ENCODE measurements at regions not wholly inside any gene's neighbourhood (a gene's known extent, or its start where the extent isn't known, plus 50 kb on each side); places are given as distances from the start of the nearest gene placed in this dataset.

DNA sequence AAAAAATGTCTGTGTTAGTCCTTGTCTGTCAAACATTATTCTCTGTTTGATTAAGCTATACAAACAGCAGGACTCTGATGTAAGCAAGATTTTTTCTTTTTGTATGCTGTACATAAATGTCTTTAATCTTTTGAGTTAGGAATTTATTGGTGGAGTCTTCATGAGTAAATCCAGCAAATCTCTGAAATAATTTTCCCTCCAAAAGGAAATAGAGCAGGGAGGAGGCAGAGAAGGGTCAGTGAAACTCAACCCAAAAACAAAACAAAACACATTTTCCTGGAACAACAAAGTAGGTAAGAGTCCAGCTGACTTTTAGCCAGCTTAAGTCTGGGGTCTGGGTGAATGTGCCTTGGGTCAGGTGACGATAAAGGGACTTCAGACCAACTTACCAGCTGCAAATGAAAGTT, 113.7 kb downstream of the FOXA2 start:
- no peak for DNase-seq (ENCODE audit: low read depth in 2 of 3, low spot score in 2 of 3)

DNA sequence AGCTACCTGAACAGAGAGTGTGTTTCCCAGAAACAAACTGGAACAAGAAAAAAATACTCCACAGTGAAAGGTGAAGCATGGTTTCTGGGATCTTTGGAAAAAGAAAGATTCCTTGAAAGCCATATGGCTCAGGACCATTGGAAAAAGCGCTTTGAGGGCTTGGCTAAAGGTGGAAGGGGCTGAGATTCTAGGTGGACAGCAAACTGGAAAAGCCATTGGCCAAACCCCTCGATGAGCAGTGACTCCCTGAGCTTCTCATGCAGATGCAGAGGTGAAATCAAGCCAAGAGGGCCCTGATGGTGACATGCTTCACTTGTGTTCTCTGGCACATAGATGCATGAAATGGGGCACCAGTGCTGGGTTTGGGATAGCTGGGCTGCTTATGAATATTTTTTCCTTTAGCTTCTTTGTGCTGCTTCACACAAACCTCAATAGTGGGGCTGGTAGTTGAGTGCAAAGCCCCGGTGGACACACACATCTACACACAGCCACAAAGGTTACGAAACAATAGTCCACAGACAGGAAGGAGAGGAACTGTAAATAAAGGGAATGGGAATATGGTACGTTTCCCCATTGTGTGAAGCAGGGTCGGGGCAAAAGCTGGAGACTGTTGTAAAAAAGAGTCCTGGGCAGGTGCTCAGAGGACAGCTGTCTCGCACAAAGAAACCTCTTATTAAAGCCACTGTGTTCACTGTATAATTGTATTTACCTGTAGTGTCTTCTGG, 117.8 kb downstream of the FOXA2 start:
- DNase-seq (ENCODE audit: low read depth in 2 of 3, low spot score in 2 of 3) = no peak

DNA sequence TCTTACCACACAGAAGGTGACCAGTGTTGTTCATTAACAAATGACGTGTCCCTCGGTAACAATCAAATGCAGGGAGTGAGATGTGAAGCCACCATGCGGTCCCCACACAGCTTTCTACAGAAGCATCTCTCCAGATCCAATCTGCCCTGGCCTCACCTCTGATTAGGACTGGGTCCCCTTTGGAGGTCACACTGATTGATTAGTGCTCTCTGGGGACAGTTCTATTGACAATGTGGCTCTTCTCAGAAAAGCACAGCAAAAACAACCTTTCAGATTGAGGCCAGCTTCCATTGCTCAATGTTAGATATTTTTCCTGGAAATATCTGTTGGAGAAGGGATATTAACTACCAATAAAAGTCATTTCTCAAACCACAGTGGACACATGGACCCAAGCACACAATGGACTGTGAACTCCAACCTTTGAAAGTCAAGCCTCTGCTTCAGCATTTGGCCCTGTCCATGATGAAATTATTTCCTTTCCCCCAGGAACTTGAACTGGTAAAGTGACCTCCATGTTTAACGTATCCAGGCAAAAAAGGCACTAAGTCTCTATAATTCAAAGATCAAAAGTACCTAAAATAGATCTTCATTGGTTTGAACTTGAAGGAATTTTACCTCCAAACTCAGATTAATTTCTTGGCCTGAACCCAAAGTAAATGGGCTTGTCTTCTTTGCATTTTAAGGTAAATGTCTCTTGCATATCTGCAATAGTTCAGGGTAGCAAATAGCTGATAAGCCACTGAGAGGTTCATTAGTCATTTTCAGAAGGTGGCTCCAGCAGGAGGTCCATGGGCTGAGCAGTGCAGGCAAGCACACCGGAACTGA, 118.5 kb downstream of the FOXA2 start:
- DNase-seq (ENCODE audit: low read depth in 2 of 3, low spot score in 2 of 3) = no peak

DNA sequence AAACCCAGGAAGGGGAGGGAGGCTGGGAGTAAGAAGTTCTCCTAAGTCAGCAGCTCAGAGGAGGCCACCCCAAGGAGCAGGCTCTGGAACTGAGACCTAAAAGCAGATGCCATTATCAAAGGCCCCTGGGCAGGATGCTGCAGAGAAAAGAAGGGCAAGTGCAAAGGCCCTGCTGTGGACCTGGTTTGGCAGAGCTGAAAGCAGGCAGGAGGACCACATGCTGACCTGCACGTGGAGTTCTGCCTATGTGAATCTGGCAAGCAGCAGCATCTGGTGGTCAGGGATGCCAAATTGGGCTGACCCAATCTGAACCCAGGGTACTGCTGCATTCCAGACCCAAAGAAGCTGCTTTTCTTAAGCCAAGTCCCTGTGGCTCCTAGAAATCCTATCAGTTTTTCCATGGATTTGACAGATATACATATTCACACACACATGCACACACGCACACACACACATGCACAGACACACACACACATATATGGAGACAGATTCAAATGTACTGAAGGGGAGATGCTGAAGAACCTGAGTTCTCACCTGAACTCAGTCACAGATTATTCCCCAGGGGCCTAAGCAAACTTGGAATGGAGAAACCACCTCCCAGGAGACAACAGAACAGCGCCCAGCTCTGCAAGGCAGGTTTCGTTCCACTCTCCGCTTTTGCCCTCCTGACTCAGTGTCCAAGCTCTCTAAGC, 119.9 kb downstream of the FOXA2 start:
- no peak for DNase-seq (ENCODE audit: low read depth in 2 of 3, low spot score in 2 of 3)

DNA sequence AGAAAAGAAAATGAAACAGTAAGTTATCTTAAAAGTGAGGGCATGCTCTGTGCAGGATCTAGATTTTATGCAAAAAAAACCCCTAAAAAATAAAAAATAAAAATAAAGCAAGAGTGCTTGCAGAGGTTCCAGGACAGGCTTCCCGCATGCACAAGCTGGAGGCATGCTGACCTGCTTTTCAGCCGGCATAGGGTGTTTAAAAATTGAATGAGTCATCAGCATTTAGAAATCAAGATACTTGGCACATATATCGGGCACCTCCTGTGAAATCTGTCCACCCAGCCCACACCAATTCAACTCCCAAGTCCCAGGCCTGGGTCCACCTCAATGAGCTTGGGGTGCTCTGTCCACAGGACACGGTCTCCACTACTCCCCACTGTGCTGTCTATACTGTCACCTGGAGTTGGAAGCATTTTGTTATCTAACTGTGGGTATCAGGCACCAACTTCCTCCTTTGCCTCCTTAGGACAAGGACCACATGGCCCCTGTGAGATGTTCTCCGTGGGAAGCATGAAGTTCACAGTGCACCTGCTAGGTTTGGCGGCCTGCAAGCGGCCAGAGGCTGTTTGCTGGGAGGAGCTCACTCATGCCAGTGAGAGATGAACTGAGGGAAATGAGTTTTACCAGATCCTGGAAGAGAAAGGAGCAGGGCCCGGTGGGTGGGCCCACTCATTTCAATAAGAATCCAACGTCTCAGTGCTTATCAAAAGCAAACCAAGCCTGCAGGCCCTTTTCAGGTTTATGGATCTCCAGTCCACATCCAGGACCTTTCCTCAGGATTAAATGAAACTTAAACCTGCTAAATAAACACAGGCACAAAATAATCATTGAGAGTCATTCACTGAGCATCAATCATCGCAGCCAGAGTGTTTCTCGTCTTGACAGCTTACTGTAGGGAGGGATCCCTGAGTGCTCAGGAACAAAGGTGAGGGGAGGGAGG, 121.1 kb downstream of the FOXA2 start:
- no peak for DNase-seq (ENCODE audit: low read depth in 2 of 3, low spot score in 2 of 3)

DNA sequence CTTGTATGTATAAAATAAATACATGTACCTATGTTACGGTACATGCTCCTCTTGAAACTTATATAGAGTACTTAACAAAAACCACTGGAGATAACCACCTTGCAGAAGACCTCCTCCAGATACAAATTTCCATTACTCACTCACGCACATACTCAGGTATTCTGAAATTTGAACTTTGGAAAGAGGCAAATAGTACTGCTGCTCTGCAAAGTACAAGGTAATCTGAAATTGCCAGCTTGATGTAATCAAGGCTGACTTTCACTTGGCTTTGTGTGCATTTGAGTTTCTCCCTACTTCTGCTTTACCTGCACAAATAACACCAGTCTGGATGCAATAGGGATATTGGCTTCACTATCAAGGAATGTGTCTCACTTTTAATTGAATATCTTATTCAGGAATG, 123.6 kb downstream of the FOXA2 start:
- DNase-seq (ENCODE audit: low read depth in 2 of 3, low spot score in 2 of 3) = no peak

DNA sequence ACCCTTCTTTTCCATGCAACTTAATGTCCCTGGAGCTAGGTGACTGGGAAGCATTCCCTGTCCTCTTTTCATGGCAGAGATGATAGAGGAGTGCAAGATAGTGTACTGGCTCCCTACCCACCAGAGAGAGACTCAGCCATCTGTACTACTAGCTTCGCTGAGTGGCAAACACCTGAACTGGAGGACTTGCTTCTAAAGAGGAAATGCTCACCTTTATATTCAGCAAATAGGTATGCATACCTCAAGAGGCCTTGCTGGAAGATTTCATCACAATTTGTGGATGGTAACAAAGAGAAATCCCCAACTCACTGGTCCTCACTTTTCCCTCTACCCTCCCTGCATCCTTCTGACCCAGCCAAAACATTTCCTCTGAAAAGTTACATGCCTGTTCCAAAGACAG, 124.1 kb downstream of the FOXA2 start:
- DNase-seq (ENCODE audit: low read depth in 2 of 3, low spot score in 2 of 3) = no peak

DNA sequence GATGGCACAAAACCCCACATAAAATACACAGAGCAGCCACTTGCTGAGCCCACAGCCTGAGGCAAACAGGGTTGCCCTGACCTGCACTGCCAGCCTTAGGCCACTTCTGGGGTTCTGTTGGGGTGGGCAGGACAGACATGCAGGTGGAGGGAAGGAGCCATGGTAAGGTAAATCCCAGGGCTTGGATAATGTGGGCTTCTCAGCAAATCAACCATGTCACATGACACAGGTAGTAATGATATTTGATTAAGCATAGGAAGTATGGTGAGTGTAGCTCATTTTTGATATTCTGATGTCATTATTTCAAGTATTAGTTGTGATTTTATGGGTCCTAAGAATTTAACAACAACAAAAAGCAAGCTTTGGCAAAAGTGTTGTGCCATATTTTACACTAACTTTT, 124.6 kb downstream of the FOXA2 start:
- DNase-seq (ENCODE audit: low read depth in 2 of 3, low spot score in 2 of 3) = no peak

DNA sequence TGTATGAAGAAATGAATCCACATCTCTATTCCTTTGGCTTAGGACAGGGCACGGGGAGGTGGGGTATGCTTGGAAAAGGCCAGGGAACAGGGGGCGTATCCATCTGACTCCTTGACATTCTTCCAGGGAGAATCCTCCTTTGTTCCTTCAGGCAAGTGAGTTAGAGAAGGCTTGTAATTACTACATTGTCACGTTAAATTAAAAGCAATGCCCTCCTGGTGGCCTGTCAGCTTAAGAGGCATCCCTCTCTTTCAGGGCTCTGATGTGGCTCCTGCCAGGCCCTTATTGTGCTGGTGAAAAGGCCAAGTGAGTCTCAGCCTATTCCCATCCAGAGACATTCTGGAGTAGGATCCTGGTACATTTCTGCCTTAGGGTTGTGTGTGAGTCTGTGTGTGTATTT, 128.3 kb downstream of the FOXA2 start:
- DNase-seq (ENCODE audit: low read depth in 2 of 3, low spot score in 2 of 3) = no peak

DNA sequence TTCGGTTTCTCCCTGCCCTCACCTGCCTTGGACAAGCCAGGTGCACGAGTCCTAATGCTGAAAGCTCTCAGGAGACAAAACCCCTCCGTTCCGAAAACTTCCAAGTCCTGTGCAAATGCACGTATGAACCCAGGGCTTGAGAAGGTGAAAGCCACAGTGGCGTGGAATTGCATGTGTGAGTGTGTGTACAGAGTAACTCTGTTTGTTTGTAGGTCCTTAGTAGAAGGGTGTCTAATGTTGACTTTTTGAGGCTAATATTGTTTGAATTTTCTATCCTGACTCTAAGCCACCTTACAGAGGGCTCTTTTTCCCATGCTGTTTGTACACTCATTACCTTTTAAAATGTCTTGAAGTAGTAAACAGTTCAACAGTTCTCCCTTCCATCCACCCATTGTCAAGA, 129.1 kb downstream of the FOXA2 start:
- DNase-seq (ENCODE audit: low read depth in 2 of 3, low spot score in 2 of 3) = no peak

DNA sequence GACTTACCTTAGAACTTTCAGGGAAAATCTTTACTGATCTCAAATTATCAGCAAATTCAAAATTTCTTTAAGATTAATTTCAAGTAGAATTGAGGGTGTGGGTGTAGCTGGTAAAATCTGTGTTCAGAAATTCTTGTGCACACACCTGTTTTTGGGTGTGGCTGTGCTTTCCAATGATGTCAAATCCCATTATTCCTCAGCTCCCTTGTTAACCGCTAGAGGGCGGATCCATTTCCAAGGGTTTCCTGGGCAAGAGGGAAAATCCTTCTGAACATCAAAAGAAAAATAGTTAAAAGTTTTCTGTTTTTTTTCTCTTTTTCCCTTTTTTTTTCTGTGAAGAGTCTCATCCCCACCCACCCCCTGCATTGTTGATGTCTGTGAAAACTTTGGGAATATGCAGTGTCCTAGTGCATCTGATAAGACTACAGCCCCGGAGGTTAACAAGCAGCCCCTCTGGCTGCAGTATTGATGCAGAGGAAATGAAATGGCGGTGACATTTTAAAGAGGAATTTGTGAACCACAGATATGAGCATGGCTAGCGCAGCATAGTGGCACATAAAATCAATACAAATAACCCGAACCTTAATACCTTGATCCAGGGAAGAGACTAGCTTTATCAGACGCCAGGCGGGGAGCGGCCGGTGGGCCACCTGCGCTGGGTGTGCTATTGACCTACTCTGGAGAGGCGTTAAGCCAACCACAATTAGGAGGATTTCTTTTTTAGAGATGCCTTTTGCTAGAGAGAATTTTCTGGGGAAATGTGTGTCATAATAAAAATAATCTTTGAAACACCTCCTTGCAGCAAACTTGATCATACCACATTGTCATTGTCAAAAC, 130.9 kb downstream of the FOXA2 start:
- no peak for DNase-seq (ENCODE audit: low read depth in 2 of 3, low spot score in 2 of 3)

DNA sequence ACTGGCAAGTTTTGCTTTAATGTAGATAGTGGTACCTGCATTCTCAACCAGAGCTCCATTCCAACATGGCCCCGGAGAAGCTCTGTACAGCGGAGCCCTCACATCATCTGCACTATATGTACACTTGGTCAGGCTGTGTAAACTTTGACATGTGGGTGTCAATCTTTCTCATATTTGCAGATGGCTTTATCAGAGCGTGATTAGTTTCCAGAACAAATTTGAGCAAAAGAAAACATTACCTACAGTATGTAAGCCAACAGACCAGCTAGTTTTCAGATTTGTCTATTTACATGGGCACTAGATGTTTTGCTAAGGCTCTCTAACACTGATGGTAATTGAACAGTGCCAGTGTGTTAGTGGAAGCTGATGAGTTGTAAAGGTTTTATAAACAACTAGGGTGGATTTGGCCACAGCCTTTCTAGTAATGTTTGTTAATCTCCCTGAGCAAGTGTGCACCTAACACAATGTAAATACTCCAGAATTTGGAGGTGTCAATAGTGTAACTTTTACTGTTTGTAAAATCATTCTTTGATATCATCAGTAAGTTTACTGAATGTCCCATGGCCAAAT, 131.8 kb downstream of the FOXA2 start:
- DNase-seq (ENCODE audit: low read depth in 2 of 3, low spot score in 2 of 3) = no peak

DNA sequence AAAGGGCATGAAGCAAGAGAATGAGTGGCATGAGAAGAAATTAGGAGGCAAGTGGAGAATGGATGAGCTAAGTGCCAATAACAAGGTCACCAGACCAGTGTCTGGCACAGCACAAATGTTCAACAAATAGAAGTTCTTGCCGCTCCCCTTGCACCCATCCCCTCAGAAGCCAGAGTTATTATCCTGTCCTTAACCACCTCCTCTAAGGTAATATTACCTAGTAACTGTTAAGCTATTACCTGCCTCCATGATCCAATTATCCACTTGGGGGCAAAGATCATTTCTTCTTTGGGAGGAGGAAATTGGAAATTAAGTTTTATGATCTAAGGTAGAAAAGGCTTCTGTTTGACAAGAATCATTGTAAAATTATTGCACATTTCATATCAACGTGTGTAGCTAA, 133.8 kb downstream of the FOXA2 start:
- DNase-seq (ENCODE audit: low read depth in 2 of 3, low spot score in 2 of 3) = no peak

DNA sequence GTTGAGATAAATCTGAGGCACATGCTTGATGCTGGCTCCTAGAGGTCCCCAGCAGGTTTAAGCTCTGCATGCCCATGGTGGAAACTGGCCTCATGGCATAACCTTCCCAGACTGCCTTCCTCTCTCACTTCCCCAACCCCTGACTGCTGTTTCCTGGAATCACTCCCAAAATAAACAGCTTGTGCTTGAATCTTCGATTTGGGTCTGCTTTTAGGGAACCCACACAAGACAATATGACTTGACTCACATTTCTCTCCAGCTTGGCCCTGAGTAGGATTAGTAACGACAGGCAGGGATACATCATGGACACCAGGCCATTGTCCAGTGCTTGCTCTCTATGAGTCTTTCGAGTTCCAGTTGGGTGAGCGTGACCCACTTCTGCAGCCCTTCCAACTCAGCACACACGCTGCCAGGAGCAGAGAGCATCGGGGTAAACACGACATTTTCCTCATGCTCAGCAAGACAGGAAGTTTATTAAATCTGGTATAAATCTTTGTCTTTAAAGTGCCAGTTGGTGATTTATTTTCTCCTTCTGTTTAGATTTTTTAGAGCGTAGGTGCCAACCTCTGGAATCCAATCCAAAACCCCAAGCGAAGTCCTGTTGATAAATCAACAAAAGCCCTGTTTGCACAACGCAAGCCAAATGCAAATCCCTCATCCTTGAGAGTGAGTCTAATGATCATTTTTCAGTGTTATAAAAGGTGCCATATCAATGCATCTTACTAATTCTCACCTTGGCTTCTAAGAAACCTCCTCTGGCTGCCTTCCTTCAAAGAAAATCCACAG, 135.0 kb downstream of the FOXA2 start:
- DNase-seq (ENCODE audit: low read depth in 2 of 3, low spot score in 2 of 3) = no peak

DNA sequence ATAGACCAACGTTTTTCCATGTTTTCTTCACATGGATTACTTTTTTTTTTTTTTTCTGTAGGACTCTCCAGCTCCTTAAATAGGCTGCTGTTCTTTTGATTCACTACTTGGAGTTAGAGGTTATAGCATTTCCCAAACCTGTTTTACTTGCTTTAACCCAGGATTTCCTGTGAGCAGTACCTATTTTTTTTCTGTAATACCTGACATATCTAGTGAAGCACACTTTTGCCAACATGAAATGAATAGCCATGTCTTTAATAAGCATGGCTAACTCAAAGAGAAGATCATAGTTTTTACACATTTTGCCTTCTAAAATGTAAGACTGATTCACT, 137.0 kb downstream of the FOXA2 start:
- no peak for DNase-seq (ENCODE audit: low read depth in 2 of 3, low spot score in 2 of 3)

DNA sequence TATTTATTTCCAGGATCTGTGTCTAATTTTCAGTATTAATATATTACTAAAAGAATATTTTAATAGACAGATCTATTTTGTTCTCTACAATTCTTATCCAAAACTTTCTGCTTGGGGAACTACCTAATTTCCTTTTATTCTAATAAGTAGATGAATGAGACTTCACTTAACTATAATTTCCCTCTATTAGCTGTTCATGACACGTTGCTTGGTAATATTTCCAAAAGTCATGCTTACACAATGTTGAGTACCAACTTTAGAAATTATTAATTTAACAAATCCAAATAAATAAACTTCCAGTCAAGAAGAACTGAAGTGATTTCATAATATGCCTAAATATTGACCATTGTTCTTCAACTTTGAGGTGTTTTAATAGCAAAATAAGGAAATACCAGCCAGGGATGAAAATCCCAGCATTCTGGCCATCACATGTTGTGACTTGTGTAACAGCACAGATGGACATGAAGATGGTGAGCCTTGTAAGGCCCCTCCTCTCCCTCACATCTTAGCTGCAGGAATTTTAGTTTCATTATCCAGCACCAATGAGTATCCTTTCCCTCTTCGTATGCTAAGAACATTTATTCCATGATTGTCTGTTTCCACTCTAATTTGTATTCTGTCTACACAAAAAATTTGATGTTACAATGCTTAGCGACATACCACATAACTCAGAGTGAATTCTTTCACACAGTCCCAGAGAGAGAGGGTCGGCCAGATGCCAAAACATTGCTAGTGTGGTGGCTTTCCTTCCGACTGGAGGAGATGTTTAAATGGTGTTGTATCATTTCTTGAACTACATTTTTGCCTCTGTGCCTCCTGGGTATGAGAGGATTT, 137.5 kb downstream of the FOXA2 start:
- no peak for DNase-seq (ENCODE audit: low read depth in 2 of 3, low spot score in 2 of 3)

DNA sequence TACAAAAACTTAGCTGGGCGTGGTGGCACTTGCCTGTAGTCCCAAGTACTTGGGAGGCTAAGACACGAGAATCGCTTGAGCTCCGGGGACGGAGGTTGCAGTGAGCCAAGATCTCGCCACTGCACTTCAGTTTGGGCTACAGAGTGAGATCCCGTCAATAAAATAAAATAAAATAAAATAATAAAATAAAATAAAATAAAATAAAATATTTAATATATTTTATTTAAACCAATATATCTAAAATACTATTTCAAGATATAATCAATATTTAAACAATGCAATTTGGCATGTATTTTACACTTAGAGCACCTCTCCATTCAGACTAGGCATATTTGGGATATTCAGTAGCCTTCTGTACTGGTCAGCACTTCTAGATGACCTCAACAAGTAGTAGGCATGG, 142.1 kb downstream of the FOXA2 start:
- no peak for DNase-seq (ENCODE audit: low read depth in 2 of 3, low spot score in 2 of 3)

DNA sequence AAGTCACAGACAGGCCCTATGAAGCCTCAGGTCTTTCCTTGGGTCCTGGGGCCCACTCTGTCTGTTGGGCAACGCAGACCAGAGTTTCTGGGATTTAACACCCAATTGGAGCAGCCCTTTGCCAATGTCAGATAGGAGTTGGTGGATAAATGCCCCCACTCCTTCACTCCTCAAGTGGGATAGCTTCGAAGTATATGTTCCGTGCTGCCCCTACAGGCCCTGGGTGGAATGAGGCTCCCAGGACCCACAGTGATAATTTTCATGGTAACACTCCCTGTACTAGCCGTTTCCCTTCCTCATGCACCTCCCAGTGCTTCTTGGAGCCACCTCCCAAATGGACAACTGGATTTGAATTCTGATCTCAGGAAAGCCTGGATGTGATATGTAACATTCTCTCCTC, 145.4 kb downstream of the FOXA2 start:
- DNase-seq (ENCODE audit: low read depth in 2 of 3, low spot score in 2 of 3) = no peak

Data from hematopoietic multipotent progenitor cell (in vitro differentiated cells).